Muscle layer of colon (tissue), 2 donors: ENCODE measurements at regions not wholly inside any gene's neighbourhood (a gene's known extent, or its start where the extent isn't known, plus 50 kb on each side); places are given as distances from the start of the nearest gene placed in this dataset.

Source experiments
- H3K27ac ChIP-seq: one replicate; pipeline ENCODE4 v1.7.0; 2013; ENCODE audit warnings: low read depth, mild to moderate bottlenecking, low read length, moderate library complexity
- H3K27me3 ChIP-seq, 2 donors: one replicate each; pipeline ENCODE4 v1.7.0; 2013; ENCODE audit warnings: low read length in 2 of 2, mild to moderate bottlenecking in 2 of 2; ENCODE audit not compliant: insufficient read depth in 2 of 2, control insufficient read depth in 1 of 2
- H3K36me3 ChIP-seq: one replicate; pipeline ENCODE4 v1.7.0; 2013; ENCODE audit warnings: mild to moderate bottlenecking, low read length; ENCODE audit not compliant: insufficient read depth
- H3K4me1 ChIP-seq: one replicate; pipeline ENCODE4 v1.7.0; 2013; ENCODE audit warnings: mild to moderate bottlenecking, low read length; ENCODE audit not compliant: insufficient read depth
- H3K4me3 ChIP-seq, 2 donors: one replicate each; pipeline ENCODE4 v1.7.0; 2013; ENCODE audit warnings: low read length in 2 of 2, low read depth in 1 of 2, mild to moderate bottlenecking in 1 of 2, moderate library complexity in 1 of 2
- H3K9ac ChIP-seq: one replicate; pipeline ENCODE4 v1.7.0; 2013; ENCODE audit warnings: low read length
- H3K9me3 ChIP-seq: one replicate; pipeline ENCODE4 v1.7.0; 2013; ENCODE audit warnings: mild to moderate bottlenecking, low read length
- donor health status: abdominal sarcoma.
- donor health status: Adenocarcinoma of cecum.

DNA sequence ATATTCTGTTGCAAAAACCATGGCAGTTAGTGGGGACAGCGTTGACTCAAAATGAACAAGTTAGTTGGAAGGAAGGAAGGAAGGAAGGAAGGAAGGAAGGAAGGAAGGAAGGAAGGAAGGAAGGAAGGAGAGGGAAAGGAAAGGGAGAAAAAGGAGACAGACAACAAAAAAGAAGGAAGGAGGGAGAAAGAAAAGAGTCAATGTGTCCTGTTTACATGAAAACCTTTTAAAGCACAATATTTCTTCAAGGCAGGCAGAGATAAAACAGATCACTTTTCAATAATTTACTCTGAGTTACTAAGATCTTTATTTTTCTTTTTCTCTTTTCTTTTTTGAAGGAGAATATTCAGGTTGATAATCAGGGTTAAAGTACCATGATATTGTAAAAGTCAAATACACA is 99.4 kb downstream of the CCER1 start:
- H3K9ac ChIP-seq = no peak overlapping the region
- H3K9me3 ChIP-seq = no peaks in the 10 kb centered on the region
- no peaks in the 10 kb centered on the region for H3K27me3 ChIP-seq
- no peaks in the 10 kb centered on the region for H3K36me3 ChIP-seq
- H3K4me3 ChIP-seq = no peak overlapping the region
- no peak overlapping the region for H3K27ac ChIP-seq
- H3K4me1 ChIP-seq = peaks cover 5% of the 10 kb centered on the region

DNA sequence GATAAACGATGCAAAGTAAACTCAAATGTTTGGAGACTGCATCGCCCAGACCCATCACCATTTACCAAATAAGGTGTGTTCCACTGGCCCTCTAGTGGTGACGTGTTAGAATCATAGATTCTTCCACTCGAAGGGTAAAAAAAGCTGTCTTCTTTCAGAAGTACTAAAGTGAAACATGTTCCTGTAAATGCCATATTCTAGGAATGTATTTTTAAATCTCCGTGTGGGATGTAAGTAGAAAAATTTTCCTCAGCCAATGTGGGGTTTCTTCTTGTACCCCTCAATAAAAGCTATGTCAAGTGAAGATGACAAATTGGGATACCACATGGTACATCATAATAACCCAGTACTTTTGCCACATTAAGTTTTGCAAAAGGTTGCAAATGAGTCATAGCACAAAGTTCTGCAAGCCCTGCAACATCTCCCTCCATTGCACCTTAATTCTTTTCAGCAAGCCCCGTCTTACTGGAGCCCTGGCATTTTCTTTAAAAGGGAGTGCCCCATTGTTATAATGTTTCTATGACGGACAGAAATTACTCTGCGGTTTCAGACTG is 100.8 kb downstream of the CCER1 start:
- H3K36me3 ChIP-seq = no peaks in the 10 kb centered on the region
- no peak overlapping the region for H3K27ac ChIP-seq
- peaks cover 5% of the 10 kb centered on the region for H3K4me1 ChIP-seq
- peak overlapping the region in 1 of 2 donors; percentile 12 for H3K4me3 ChIP-seq
- no peaks in the 10 kb centered on the region for H3K27me3 ChIP-seq
- H3K9me3 ChIP-seq = no peaks in the 10 kb centered on the region
- H3K9ac ChIP-seq = no peak overlapping the region

DNA sequence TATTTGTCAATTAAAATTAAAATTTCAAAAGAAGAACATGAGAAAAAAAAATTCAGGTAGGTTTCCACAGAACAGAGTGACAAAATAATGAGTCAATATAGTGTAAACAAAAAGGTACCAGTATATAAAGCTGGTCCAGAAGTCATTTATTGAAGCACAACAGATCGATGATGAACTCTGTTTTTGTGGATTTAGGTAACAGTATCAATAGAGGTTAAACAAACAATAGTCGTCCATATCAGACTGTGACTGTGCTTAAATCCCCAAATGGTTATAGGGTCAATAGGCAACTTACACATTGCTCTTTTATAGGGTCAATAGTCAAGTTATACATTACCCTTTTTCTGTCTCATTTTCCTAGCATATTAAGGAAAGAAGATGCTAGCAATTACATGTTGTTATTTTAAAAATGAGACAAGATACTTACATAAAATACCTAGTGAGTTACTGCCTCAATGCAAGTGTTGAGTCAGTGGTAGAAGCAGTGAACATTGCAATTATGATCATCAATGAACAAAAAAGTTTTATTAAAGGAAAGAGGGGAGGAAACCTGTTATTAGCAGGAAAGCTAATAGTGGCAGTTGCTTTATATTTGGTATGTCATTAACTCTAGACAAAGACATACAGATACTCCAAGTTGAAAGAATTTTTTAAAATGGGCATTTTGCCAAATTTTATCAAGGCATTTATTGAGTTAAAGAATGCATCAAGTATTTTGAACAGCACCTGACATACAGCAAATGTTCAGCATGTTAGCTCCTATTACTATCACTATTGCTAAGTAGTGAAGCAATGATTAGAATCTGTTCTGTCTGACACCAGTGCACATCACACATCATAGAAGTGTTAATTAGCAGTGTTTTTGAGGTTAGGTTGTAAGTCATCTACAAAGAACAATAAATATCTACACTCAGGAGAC is 102.9 kb downstream of the CCER1 start:
- H3K4me1 ChIP-seq = peaks cover 5% of the 10 kb centered on the region
- H3K27me3 ChIP-seq = no peaks in the 10 kb centered on the region
- H3K36me3 ChIP-seq = no peaks in the 10 kb centered on the region
- no peak overlapping the region for H3K9ac ChIP-seq
- no peaks in the 10 kb centered on the region for H3K9me3 ChIP-seq
- no peak overlapping the region for H3K4me3 ChIP-seq
- no peak overlapping the region for H3K27ac ChIP-seq

DNA sequence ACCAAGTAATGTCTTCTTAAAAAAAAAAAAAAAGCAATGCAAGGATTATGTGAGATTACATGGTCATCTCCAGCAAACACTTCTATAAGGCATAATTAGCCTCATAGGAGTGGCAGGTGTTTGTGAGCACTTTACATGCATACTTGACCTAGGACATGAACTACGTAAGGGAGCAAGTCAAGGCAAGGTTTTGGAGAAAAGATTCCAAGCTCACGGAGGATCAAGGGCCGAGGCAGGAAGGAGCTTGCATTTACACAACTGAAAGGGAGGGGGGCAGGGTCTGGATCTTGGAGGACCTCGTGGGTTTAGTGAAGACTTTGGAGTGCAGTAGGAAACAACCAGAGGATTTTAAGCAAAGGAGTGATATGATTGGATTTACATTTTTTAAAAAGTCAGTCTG is 112.5 kb downstream of the CCER1 start:
- H3K36me3 ChIP-seq = no peaks in the 10 kb centered on the region
- no peaks in the 10 kb centered on the region for H3K27me3 ChIP-seq
- H3K4me1 ChIP-seq = peaks cover 16% of the 10 kb centered on the region
- no peaks in the 10 kb centered on the region for H3K9me3 ChIP-seq
- H3K27ac ChIP-seq = no peak overlapping the region
- no peak overlapping the region for H3K4me3 ChIP-seq
- H3K9ac ChIP-seq = no peak overlapping the region

DNA sequence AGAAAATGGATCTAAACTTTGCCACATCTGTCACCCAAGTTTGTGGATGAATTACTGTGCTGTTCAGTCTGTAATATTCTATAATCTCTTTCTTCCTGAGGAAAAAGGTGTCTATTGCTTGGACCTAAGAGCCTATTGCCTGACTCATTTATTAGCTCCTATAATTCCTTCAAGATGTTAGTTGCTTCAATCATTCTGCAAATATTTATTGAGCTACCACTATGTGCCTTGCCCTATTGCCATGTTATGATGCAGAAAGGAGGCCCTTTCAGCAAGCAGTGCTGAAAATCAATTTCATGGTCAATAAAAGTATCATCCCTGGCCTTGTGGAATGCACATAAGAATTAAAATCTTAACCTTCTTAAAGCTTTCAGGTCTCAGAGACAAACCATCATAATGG is 113.6 kb downstream of the CCER1 start:
- no peak overlapping the region for H3K9ac ChIP-seq
- no peak overlapping the region for H3K4me3 ChIP-seq
- H3K27ac ChIP-seq = no peak overlapping the region
- no peaks in the 10 kb centered on the region for H3K27me3 ChIP-seq
- no peaks in the 10 kb centered on the region for H3K36me3 ChIP-seq
- peaks cover 28% of the 10 kb centered on the region for H3K4me1 ChIP-seq
- H3K9me3 ChIP-seq = no peaks in the 10 kb centered on the region

DNA sequence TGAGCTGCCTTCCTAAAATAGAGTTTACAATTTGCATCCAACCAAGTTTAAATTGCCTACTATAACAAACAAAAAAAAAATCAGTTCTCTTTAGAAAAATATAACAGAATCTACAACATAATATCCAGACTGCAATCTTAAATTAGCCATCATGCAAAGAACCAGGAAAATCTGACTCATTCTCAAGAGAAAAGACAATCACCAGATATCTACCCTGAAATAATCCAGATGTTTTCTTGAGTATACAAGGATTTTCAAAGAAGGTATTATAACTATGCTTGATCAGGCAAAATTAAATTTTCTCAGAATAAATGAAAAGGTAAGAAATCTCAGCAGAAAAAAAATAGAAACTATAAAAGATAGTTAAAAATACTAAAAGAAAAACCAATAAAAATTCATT is 115.6 kb downstream of the CCER1 start:
- Histone ChIP-seq H3K4me1 (peaks cover 32% of the 10 kb centered on the region), H3K36me3 (no peaks in the 10 kb centered on the region), H3K27me3 (no peaks in the 10 kb centered on the region), H3K9ac (no peak overlapping the region), H3K9me3 (no peaks in the 10 kb centered on the region), H3K27ac (peak overlapping the region; percentile 67), H3K4me3 (no peak overlapping the region)

DNA sequence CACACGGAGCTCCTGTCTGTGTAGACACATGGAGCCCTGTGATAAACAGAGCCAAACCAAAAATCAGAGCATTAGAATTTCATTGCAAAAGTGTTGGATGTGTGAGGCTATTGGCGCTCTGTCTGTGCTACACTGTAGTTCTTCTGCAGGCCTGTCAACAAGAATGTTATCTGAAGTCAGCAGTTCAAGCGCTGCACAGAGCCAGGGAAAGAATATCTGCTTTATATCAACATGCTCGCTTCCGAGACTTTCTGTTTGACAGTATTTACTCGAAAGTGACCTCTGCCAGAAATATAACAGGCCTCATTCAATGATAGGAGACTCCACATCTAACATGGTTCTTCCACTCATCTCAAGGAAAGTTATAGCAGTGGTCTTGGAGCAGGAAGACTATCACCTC is 118.3 kb downstream of the CCER1 start:
- Histone ChIP-seq H3K36me3 (no peaks in the 10 kb centered on the region), H3K4me3 (no peak overlapping the region), H3K27ac (peak overlapping the region; percentile 41)

DNA sequence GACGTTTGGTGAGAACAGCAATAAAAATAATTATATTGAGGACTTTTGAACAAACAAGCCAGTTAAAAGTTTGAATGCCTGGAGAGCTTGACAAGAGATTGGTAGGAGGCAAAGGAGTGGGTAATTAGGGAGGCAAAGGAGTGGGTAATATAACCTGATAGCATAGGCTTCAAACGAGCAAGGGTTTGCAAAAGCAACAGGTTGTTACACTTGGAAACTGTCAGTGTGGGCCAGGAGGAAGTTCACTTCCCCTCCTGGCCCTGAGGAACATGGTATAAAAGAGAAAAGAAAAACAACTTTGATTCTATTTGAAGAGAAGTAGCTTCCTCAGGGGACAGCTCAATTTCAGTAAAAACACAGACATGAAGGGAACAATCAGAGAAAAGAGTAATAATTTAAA is 121.7 kb downstream of the CCER1 start:
- Histone ChIP-seq H3K36me3 (no peaks in the 10 kb centered on the region), H3K27ac (no peak overlapping the region), H3K4me1 (peaks cover 19% of the 10 kb centered on the region), H3K9ac (no peak overlapping the region), H3K4me3 (no peak overlapping the region), H3K9me3 (no peaks in the 10 kb centered on the region), H3K27me3 (no peaks in the 10 kb centered on the region)

More for the DNA sequence above, 118.3 kb downstream of the CCER1 start:
- Histone ChIP-seq H3K4me1 (peaks cover 32% of the 10 kb centered on the region), H3K27me3 (no peaks in the 10 kb centered on the region), H3K9ac (no peak overlapping the region), H3K9me3 (no peaks in the 10 kb centered on the region)

DNA sequence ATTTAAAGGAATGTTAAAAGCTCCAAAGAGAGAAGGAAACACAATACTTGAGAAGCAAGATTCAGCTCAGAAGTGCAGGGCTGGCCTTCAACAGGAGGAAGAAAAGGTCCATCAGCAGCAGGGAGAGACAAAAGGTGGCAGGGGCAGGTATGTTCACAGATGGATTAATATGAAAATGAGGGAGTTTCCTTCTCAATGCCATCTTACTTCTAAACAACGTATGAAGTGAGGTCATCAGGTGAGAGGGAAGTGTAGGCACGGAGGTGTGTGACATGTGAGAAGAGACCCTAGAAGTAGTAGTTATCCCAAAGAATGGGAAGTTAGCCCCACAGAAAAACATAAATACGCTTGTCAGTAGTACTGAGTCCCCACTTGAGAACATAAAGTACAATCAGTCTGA is 122.5 kb downstream of the CCER1 start:
- no peak overlapping the region for H3K9ac ChIP-seq
- no peaks in the 10 kb centered on the region for H3K36me3 ChIP-seq
- peaks cover 15% of the 10 kb centered on the region for H3K4me1 ChIP-seq
- H3K27me3 ChIP-seq = no peaks in the 10 kb centered on the region
- H3K27ac ChIP-seq = no peak overlapping the region
- no peak overlapping the region for H3K4me3 ChIP-seq
- H3K9me3 ChIP-seq = no peaks in the 10 kb centered on the region

DNA sequence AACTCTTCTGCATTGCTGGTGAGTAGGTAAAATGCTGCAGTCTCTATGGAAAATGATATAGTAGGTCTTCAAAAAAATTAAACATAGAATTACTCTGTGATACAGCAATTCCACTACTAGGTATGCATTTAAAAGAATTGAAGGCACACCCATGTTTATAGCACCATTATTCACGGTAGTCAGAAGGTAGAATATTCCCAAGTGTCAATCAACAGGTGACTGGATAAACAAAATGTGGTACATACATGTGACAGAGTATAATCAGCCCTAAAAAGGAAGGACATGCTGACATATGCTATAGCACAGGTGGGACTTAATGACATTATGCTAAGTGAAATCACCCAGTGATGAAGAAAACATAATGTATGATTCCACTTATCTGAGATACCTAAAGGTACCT is 123.3 kb downstream of the CCER1 start:
- no peak overlapping the region for H3K9ac ChIP-seq
- H3K4me3 ChIP-seq = no peak overlapping the region
- no peaks in the 10 kb centered on the region for H3K36me3 ChIP-seq
- no peaks in the 10 kb centered on the region for H3K9me3 ChIP-seq
- no peak overlapping the region for H3K27ac ChIP-seq
- H3K27me3 ChIP-seq = no peaks in the 10 kb centered on the region
- H3K4me1 ChIP-seq = peaks cover 8% of the 10 kb centered on the region

DNA sequence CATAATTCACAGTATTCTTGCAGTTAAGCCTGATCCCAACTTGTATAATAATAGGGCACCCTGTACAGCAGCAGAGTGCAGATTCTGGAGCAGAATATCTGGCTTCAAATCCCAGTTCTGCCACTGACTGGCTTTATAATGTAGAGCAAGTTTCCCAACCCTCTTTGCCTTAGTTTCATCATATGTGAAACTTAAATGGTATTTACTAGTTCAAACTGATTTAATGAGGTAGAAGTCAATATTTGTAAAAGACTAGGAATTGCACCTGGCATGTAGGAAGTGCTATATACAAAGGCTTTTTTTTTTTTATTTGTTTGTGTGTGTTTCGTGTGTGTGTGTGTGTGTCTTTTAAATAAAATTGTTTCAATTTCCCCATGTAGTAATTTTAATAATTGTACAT is 125.9 kb downstream of the CCER1 start:
- H3K9me3 ChIP-seq = no peaks in the 10 kb centered on the region
- H3K9ac ChIP-seq = no peak overlapping the region
- H3K4me1 ChIP-seq = no peaks in the 10 kb centered on the region
- H3K36me3 ChIP-seq = no peaks in the 10 kb centered on the region
- H3K27me3 ChIP-seq = no peaks in the 10 kb centered on the region
- no peak overlapping the region for H3K4me3 ChIP-seq
- no peak overlapping the region for H3K27ac ChIP-seq

DNA sequence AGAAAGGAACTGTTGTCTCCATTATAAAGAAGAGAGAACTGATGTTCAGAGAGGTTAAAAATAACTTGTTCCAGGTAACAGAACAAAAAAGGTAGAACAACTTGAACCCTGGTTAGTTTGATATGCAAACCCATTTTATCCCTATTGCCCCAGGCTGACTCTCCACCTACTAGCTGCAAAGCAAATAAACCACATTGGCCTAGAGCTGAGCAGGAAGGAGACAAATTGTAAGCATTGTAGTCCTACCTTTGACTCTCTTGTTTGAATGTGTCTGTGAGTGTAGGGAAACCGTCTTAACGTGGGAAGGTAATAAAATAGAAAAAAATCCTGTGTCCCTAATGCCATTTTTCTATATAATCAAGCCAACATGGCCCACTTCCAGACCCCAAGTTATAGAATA is 126.4 kb downstream of the CCER1 start:
- H3K9me3 ChIP-seq = no peaks in the 10 kb centered on the region
- no peak overlapping the region for H3K9ac ChIP-seq
- H3K27me3 ChIP-seq = no peaks in the 10 kb centered on the region
- no peak overlapping the region for H3K4me3 ChIP-seq
- H3K36me3 ChIP-seq = no peaks in the 10 kb centered on the region
- no peaks in the 10 kb centered on the region for H3K4me1 ChIP-seq
- no peak overlapping the region for H3K27ac ChIP-seq
